GM10248 (cell line): ENCODE measurements at regions not wholly inside any gene's neighbourhood (a gene's known extent, or its start where the extent isn't known, plus 50 kb on each side); places are given as distances from the start of the nearest gene placed in this dataset.
"Not testable (repeated sequence)": the region's sequence is repeated elsewhere in the genome, so short reads cannot be mapped to it uniquely, and the experiment has no call there.

Experiments
- CTCF ChIA-PET: fragments of 300-600 bp; sonication (Branson Sonifier 250); formaldehyde crosslinking; extraction: SDS; loops from one replicate; lab custom pipeline; 2021; ENCODE audit warnings: antibody characterized with exemption; lab: Yijun Ruan, JAX
- POLR2A ChIA-PET: fragments of 350-650 bp; sonication (Branson Sonifier 250); formaldehyde crosslinking; extraction: SDS; loops from one replicate; lab custom pipeline; 2020; ENCODE audit warnings: antibody characterized with exemption; lab: Yijun Ruan, JAX
- DNase-seq: peaks from one replicate; pipeline ENCODE4 v3.0.0; 2012; ENCODE audit errors: extremely low spot score
- TF ChIP-seq, protein P1 (sequence below): IDR thresholded peaks from 2 replicates; pipeline ENCODE4 v1.5.1; 2012; ENCODE audit warnings: mild to moderate bottlenecking, low read depth; ENCODE audit errors: extremely low read depth, missing control alignments, control extremely low read depth

DNA sequence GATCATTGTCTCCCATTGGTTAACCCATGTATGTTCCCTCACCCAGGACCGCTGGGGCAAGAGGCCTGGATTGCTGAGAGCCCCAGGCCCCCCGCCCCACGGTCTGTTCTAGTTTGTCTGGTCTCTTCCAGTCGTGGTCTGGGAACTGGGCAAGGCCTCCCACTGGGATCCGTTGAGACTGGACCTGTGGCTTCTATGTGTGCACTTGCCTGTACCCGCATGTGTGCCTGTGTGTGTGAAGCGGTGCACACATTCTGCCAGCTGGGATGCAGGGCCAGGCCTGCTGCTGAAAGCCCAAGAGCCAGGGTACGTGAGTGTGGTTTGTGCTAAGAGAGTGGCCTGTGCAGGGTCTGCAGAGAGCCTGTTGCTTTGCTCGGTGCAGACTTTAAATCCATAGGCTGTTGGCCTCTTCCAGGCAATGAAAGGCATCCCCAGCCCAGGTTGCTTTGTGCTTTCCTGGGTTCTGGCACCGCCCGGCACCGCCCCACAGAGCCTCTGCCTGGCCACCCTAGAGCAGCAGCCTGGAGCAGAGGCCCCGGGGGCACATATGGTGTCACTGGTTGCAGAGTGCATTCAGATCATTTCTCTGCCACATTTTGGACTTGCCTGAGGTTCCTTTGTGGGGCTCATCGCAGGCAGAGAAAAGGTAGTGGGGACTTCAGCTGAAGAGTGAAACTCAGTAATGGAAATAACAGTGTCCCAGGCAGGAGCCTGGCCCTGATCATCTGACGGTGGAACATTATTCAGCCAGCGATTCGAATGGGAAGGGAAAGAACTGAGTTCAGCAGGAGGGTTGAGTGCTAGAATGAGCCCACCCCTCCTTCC lies 215.5 kb downstream of the GLRX3 start:
- CTCF ChIA-PET: no interaction called here
- POLR2A ChIA-PET: no interaction called here
- DNase-seq: no peak
- TF ChIP-seq, protein P1, sequence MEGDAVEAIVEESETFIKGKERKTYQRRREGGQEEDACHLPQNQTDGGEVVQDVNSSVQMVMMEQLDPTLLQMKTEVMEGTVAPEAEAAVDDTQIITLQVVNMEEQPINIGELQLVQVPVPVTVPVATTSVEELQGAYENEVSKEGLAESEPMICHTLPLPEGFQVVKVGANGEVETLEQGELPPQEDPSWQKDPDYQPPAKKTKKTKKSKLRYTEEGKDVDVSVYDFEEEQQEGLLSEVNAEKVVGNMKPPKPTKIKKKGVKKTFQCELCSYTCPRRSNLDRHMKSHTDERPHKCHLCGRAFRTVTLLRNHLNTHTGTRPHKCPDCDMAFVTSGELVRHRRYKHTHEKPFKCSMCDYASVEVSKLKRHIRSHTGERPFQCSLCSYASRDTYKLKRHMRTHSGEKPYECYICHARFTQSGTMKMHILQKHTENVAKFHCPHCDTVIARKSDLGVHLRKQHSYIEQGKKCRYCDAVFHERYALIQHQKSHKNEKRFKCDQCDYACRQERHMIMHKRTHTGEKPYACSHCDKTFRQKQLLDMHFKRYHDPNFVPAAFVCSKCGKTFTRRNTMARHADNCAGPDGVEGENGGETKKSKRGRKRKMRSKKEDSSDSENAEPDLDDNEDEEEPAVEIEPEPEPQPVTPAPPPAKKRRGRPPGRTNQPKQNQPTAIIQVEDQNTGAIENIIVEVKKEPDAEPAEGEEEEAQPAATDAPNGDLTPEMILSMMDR: no peak

DNA sequence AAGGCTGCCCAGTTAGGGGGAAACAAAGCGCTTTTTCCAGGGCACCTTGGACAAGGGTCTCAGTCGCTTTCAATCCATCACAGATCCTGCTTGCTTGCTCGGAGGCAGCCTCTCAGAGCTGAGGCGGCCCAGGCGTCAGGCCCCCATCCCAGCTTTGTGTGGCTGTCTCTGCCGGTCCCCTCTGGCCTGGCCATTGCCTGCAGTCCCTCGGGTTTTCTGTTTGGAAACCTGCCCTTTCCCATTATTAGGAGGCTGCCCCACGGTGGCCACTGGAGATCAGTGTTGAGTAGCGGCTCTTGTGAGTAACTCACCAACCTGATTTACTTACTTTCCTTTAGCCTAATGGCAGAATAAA lies 216.1 kb downstream of the GLRX3 start:
- POLR2A ChIA-PET: no interaction called here
- DNase-seq: no peak
- TF ChIP-seq, protein P1: no peak
- CTCF ChIA-PET: no interaction called here

DNA sequence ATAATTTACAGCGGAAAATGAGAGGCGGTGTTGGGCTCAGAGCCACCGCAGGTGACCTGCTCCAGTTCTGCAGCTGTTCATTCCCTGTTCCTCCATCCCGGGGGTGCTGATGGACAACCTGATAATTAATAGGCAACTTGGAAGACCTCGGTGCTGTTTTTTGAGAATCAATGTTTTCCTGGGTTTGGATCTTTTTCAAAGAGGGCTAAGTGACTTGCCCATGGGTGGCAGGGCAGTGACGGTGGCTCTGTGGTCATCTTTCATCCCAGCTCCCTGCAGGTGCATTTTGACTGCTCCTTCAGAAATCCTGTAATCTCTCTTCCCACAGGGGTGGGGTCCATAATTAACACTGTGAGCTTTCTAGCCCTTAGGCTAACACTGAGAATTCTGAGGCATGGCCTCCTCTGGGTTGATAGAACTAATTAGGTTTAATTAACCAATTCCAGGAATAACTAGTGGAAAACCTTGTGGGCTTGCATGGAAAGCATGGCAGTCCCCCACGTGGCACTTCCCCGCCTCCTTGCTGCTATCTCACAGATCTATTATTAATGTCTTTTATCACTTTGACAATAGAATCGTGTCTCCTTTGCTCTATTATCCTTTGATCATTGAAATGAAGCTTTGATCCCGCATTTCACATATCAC lies 217.9 kb downstream of the GLRX3 start:
- ChIA-PET CTCF (no interaction called here), POLR2A (no interaction called here)
- DNase-seq: no peak
- TF ChIP-seq, protein P1: no peak

DNA sequence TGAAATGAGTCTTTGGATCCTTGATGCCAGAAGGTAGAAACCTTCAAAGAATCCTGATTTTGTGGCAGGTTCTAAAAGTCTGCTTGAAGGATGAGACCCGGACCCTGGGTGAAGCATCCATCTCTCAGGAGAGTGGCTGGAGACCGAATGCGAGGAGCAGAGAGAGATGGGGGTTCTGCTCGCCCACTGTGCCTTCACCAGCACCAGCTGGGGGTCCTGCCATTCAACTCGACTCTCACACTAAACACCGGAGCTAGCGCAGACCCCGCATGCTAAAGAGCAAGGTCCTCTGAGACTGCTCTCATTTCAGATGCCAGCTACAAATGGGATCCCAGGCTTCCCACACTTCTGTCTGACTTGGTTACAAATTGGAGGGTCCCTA lies 218.4 kb downstream of the GLRX3 start:
- TF ChIP-seq, protein P1: no peak
- ChIA-PET POLR2A (no interaction called here), CTCF (interaction anchor here (0.8 to 1.3 kb wide), 2 partner anchors 18 to 49 kb away, joined by 3 to 4 read pairs; no protein-coding TSS in a partner anchor)
- DNase-seq: no peak

DNA sequence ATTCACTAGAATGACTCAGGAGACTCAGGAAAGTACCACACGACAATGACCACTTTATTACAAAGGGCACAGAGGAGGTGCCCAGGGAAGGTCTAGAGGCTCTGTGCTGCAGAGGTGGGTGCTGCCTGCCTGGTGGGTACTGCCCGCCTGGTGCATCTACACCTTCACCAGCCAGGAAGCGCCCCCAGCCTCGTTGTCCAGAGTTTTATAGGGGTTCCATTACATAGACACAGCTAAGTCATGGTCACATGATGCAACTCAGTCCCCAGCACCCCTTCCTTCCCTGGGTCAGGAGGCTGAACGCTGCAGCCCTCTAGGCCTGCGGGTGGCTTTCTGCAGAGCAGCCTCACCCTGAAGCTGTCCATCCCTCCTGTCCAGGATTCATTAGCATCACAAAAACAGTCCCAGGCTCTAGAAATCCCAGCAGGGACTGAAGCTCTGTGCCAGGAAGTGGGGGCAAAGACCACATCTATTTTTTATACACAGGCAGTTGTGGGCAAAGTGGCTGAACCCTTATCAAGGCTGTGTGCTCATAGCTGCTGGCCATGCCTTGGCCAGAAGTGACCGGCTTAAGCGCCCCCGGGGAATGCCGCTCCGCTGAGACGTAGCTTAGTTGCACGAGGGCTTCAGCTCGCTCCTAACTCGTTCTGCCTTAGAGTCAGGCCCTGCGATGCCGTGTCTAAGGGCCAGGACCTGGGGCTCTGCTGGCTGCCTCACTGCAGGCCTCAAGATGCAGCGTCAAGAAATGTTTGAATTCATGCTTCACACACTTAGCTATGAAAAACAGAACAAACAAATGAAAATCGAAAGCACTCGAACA lies 219.0 kb downstream of the GLRX3 start:
- ChIA-PET CTCF (interaction anchor here (0.8 to 1.3 kb wide), 2 partner anchors 18 to 48 kb away, joined by 3 to 4 read pairs; no protein-coding TSS in a partner anchor), POLR2A (no interaction called here)
- TF ChIP-seq, protein P1: no peak
- no peak for DNase-seq

DNA sequence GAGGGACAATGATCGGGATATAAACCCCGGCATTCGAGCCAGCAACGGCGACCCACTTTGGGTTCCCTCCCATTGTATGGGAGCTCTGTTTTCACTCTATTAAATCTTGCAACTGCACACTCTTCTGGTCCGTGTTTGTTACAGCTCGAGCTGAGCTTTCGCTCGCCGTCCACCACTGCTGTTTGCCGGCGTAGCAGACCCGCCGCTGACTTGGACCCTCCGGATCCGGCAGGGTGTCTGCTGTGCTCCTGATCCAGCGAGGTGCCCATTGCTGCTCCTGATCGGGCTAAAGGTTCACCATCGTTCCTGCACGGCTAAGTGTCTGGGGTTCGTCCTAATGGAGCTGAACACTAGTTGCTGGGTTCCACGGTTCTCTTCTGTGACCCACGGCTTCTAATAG lies 220.2 kb downstream of the GLRX3 start:
- POLR2A ChIA-PET, DNase-seq, CTCF ChIA-PET: not testable (repeated sequence)

DNA sequence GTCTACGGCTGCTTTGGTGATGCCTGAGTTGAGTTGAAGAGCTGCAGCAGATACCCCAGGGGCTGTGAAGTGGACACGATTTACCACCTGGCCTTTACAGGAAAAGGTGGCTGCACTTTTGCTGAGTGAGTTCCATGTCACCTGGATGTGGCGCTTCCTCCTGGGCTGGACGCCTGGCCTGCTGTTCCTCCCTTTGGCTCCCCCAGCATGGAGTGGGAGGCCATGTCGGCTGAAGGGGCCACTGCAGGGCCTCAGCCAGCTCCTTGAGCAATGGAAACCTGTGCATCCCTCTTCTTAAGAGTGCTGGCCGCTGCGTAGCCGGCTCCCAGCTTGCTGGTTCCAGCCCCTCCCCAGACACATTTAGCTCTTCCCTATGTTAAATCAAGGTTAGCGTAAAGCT lies 221.0 kb downstream of the GLRX3 start:
- DNase-seq: no peak
- POLR2A ChIA-PET: no interaction called here
- CTCF ChIA-PET: no interaction called here

More for the DNA sequence above, 221.0 kb downstream of the GLRX3 start:
- TF ChIP-seq, protein P1: no peak
